22Rv1 (cell line): ENCODE measurements at regions not wholly inside any gene's neighbourhood (a gene's known extent, or its start where the extent isn't known, plus 50 kb on each side); places are given as distances from the start of the nearest gene placed in this dataset.

Experiments
- H3K27ac ChIP-seq: fragments of 450-650 bp; 2 replicates; pipeline ENCODE4 v1.5.1; 2017
- CTCF ChIP-seq: fragments of 450-650 bp; IDR thresholded peaks from 2 replicates; pipeline ENCODE4 v1.5.1; 2017; ENCODE audit warnings: mild to moderate bottlenecking
- ZFX ChIP-seq: fragments of 450-650 bp; IDR thresholded peaks from 2 replicates; pipeline ENCODE4 v1.6.1; 2017; ENCODE audit warnings: antibody characterized with exemption, borderline replicate concordance

DNA sequence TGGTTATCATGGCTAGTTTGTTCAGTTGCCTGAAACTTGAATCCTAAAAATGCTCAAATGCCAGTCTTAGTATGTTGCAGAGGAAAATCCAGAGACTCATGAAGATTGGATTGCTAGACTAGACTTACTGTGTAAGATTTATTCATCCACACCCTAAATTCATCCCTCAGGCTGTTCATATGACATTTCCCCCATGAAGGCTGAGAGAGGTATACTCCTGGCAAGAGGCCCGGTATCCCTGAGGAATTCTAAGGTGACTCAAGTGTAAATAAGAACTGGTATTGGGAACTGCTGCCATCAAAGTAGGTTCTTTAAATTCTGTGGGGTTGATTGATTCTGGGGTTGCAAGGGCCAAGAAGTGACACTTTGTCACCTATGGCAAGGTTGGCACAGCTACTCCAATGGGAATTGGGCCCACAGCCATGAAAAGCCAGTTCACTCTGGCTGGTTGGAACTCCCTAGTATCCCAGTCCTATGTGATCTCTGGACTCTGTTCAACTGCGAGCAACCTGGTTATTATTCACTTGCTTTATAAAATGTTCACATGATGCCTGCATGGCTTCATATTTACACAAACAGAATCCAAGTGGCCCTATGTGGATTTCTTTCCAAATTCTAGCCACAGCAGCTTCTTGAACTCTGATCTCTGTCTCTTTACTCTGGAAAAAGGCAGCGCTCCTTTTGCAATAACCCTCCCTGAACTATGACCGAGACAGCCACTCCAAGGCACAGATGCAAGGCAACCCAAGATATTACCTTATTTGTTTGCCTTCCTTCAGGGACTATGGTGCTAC is 429.1 kb downstream of the CBLN2 start:
- no peak overlapping the region for H3K27ac ChIP-seq
- TF ChIP-seq ZFX (no peak), CTCF (no peak)

GRCh38 chr18:72107647-72108383 is 436.3 kb downstream of the CBLN2 start:
- TF ChIP-seq ZFX = no peak
- no peak for TF ChIP-seq CTCF
- H3K27ac ChIP-seq = no peak overlapping the region

- no peak for TF ChIP-seq ZFX
- TF ChIP-seq CTCF = no peak
- no peak overlapping the region for H3K27ac ChIP-seq
Measured at GRCh38 chr18:72104851-72105250, 439.3 kb downstream of the CBLN2 start.

GRCh38 chr18:72102412-72102811 is 441.7 kb downstream of the CBLN2 start:
- TF ChIP-seq CTCF (no peak), ZFX (no peak)

GRCh38 chr18:72100465-72101004 is 443.6 kb downstream of the CBLN2 start:
- no peak for TF ChIP-seq ZFX
- no peak for TF ChIP-seq CTCF

More at GRCh38 chr18:72102412-72102811, 441.7 kb downstream of the CBLN2 start:
- H3K27ac ChIP-seq = no peak overlapping the region

DNA sequence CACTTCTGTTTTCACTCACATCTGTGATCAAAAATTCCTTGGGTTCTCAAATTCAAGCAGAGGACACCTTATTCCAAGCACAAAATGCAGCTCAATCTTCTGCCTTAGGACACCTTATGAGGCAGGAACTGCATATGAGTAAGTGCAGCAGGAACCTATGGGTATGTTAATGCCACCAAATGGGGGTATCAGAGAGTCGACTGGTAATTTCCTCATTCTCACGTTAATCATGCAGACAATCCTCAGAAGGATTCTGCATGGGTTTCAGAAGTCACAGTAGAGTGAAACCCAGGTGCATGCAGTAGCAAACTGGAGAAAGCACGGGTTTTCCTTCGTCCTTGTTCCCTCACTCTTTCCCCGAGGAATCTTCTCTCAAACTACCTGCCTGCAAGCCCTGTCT is 452.8 kb downstream of the CBLN2 start:
- no peak for TF ChIP-seq ZFX
- TF ChIP-seq CTCF = no peak

More at GRCh38 chr18:72100465-72101004, 443.6 kb downstream of the CBLN2 start:
- no peak overlapping the region for H3K27ac ChIP-seq

DNA sequence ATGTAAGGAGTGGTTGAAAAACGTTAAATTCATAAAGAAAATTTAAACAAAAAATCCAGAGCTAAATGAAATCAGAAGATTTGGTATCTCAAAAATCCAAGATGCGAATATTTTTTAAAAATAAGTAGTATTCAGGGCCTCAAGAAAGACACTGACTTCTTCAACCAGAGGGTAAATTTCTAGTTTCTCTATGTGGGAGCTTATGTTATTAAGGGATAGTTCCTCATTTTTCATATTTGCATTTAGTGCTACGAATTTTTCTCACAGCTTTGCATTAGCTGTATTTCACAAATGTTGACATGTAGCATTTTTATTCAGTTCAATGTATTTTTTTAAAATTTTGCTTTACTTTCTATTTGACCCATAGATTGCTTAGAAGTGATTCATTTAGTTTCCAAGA is 454.7 kb downstream of the CBLN2 start:
- no peak overlapping the region for H3K27ac ChIP-seq
- TF ChIP-seq CTCF (no peak), ZFX (no peak)

More for the DNA sequence above, 452.8 kb downstream of the CBLN2 start:
- H3K27ac ChIP-seq = no peak overlapping the region
